ENCODE measurements at regions not wholly inside any gene's neighbourhood (a gene's known extent, or its start where the extent isn't known, plus 50 kb on each side); places are given as distances from the start of the nearest gene placed in this dataset.

GRCh38 chr1:60573726-60574409 is 500.3 kb upstream of the C1orf87 start:
- H3K4me3 ChIP-seq: no peak overlapping the region
- H3K9me3 ChIP-seq: no peaks in the 10 kb centered on the region
- H3K27me3 ChIP-seq: no peaks in the 10 kb centered on the region
- H3K36me3 ChIP-seq: no peaks in the 10 kb centered on the region
- no peak for DNase-seq

DNA sequence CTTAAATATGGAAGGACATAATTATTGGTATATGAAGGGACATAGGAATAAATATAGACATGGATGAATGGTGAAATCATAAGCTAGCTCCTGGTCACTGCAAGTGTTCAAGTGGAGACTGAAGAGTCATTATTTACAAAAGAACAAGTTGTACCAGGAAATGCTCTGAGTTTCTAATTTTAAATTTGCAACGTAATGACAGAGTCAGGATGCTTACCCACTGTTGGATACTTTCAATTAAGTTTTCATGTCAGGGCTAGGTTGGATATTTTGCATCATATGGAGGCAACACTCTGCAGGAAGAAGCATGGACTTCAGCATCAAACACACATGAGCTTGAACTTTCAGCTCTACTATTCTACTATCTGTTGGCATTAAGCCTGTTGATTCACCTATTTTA is 499.6 kb upstream of the C1orf87 start:
- H3K36me3 ChIP-seq: no peaks in the 10 kb centered on the region
- no peaks in the 10 kb centered on the region for H3K9me3 ChIP-seq
- no peak overlapping the region for H3K4me3 ChIP-seq
- DNase-seq: no peak
- H3K27me3 ChIP-seq: no peaks in the 10 kb centered on the region

- no peaks in the 10 kb centered on the region for H3K36me3 ChIP-seq
- no peaks in the 10 kb centered on the region for H3K9me3 ChIP-seq
- no peak for DNase-seq
- H3K27me3 ChIP-seq: no peaks in the 10 kb centered on the region
- H3K4me3 ChIP-seq: no peak overlapping the region
Observed at GRCh38 chr1:60572378-60572777, 498.8 kb upstream of the C1orf87 start.

DNA sequence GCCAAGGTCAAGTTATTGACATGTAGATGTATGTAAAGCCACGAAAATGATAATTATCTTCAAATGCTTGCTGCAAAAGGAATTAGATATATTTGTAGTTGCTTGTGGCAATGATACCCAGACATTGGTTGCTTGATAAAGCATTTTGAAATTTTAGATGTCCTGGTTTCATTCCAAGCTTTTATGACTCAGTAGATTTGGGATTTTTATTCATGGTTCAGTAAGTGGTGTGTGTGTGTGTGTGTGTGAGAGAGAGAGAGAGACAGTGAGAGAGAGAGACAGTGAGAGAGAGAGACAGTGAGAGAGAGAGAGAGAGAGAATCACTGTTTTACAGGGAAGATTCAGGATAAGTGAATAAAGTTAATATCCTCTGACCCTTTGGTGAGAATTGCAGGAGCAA is 498.2 kb upstream of the C1orf87 start:
- DNase-seq: no peak
- H3K36me3 ChIP-seq: no peaks in the 10 kb centered on the region
- no peaks in the 10 kb centered on the region for H3K27me3 ChIP-seq
- no peaks in the 10 kb centered on the region for H3K9me3 ChIP-seq
- no peak overlapping the region for H3K4me3 ChIP-seq

- no peak for DNase-seq
- H3K4me3 ChIP-seq: no peak overlapping the region
- H3K36me3 ChIP-seq: no peaks in the 10 kb centered on the region
- no peaks in the 10 kb centered on the region for H3K27me3 ChIP-seq
- H3K9me3 ChIP-seq: no peaks in the 10 kb centered on the region
Observed at GRCh38 chr1:60569189-60569588, 495.6 kb upstream of the C1orf87 start.

- Histone ChIP-seq H3K9me3 (no peaks in the 10 kb centered on the region), H3K4me3 (no peak overlapping the region), H3K27me3 (no peaks in the 10 kb centered on the region), H3K36me3 (no peaks in the 10 kb centered on the region)
- DNase-seq: no peak
Observed at GRCh38 chr1:60567256-60567655, 493.7 kb upstream of the C1orf87 start.

DNA sequence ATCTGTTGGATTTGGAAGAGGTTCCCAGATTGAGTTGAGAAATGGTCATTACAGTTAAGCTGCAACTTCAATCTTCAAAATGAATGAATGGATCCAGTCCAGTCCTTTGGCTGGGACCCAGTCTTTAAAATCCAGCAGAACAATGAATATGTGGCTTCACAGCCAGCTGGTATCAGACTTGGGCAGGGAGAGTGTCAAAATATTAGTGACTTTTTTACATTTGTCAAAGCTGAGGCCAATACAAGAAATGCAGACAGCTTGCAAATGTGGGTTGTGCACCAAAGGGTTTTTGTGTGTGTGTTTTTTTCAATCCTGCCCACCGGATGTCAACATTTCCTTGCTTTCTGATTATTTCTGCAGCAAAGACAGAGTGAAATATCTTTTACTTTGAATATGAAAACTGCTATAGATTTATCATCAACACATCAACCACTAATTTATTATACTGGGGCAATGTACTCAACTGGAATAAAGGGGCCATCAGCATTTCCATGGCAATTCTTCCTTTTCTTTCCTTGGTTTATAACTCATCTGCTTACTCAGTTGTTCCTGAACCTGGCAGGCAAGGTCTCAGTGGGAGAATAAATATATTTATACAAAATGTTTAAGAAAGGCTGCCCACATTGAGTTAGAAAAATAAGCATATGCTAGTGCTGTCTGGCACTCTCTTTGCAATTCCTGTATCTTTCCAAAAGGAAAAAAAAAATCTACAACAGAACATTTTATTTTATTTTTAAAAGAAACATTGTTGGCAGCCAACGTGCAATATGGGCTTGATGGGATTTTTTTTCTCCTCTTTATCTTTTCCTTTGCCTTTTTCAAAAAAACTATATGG is 491.6 kb upstream of the C1orf87 start:
- DNase-seq: no peak
- Histone ChIP-seq H3K27me3 (no peaks in the 10 kb centered on the region), H3K9me3 (no peaks in the 10 kb centered on the region), H3K4me3 (no peak overlapping the region), H3K36me3 (no peaks in the 10 kb centered on the region)

- Histone ChIP-seq H3K9me3 (no peaks in the 10 kb centered on the region), H3K27me3 (no peaks in the 10 kb centered on the region), H3K4me3 (no peak overlapping the region), H3K36me3 (no peaks in the 10 kb centered on the region)
- no peak for DNase-seq
Observed at GRCh38 chr1:60563777-60564535, 490.4 kb upstream of the C1orf87 start.

DNA sequence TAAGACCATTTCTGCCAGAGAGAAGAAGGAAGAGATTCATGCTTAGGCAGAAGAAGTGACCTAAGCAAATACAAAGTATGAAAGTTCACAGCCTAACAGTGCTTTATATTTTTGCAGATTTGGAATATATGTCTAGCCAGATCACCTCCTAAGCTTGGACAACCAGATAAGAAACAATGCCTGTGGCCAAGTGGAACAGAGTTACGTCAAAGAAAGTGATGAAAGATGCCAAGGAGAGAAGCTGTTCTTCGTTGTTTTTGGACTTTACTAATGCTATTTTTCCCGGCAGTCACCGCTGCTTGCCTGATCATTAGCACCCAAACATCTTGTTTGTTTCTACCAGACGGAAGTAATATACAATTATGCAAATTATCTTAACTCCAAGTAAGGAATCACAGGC is 489.2 kb upstream of the C1orf87 start:
- DNase-seq: no peak
- H3K36me3 ChIP-seq: no peaks in the 10 kb centered on the region
- H3K4me3 ChIP-seq: no peak overlapping the region
- H3K27me3 ChIP-seq: no peaks in the 10 kb centered on the region
- H3K9me3 ChIP-seq: no peaks in the 10 kb centered on the region

DNA sequence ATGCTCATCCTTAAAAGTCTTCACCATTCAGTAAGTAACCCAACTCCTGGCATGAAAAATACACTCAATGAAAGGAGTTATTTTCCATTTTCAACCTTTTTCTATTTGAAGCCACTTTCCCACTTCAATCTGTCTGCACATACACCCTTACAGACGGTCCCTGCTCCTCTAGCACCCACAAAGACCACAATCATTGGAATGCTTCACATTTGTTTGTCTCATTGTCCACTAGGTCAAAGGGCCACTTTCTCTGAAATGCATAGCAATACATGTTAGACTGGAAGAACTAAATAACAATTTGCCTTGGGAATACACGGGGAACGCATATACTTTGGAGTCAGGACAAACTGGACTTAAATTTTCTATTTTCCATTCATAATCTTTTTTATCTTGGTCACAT is 487.1 kb upstream of the C1orf87 start:
- H3K36me3 ChIP-seq: no peaks in the 10 kb centered on the region
- no peak for DNase-seq
- H3K27me3 ChIP-seq: no peaks in the 10 kb centered on the region
- H3K9me3 ChIP-seq: no peaks in the 10 kb centered on the region
- no peak overlapping the region for H3K4me3 ChIP-seq

GRCh38 chr1:60558236-60558635 is 484.7 kb upstream of the C1orf87 start:
- H3K27me3 ChIP-seq: no peaks in the 10 kb centered on the region
- H3K9me3 ChIP-seq: no peaks in the 10 kb centered on the region
- H3K4me3 ChIP-seq: no peak overlapping the region
- DNase-seq: no peak
- H3K36me3 ChIP-seq: no peaks in the 10 kb centered on the region

DNA sequence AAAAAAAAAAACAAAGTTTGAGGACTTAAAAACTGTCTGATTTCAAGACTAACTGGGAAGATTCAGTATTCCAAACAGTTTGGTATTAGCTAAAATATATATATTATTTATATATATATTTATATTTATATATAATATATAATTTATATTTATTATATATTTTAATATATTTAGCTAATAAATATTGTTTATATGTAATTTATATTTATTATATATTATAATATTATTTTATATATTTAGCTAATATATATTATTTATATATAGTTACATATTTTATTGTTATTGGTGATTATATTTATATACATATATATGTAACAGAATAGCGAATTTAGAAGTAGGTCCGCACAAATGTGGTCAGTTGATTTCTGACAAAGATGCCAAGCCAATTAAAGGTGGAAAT is 480.2 kb upstream of the C1orf87 start:
- no peak for DNase-seq
- Histone ChIP-seq H3K4me3 (no peak overlapping the region), H3K27me3 (no peaks in the 10 kb centered on the region), H3K36me3 (no peaks in the 10 kb centered on the region), H3K9me3 (no peaks in the 10 kb centered on the region)

DNA sequence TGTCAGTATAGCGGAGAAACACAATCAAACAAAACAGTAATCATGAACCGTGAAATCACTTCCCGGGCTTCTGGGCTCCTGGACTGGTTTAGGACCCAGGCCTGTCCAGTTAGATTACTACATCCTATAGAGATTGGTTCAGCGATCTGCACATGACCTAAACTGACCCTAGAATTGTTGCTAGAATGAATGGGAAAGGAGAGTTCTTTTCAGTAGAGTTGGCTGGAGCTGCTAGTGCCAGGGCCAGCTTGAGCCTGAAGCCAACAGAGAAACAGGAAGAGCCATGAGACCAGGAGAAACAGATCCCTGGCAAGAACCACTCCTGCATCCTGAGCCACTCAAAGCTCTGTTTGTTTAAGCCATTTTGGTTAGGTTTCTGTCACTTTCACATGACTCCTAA is 474.3 kb upstream of the C1orf87 start:
- no peak overlapping the region for H3K4me3 ChIP-seq
- no peak for DNase-seq
- no peaks in the 10 kb centered on the region for H3K27me3 ChIP-seq
- no peaks in the 10 kb centered on the region for H3K36me3 ChIP-seq
- no peaks in the 10 kb centered on the region for H3K9me3 ChIP-seq

- no peak for DNase-seq
- Histone ChIP-seq H3K27me3 (no peaks in the 10 kb centered on the region), H3K36me3 (no peaks in the 10 kb centered on the region), H3K9me3 (no peaks in the 10 kb centered on the region), H3K4me3 (no peak overlapping the region)
Observed at GRCh38 chr1:60541831-60542532, 468.4 kb upstream of the C1orf87 start.

GRCh38 chr1:60540141-60540540 is 466.6 kb upstream of the C1orf87 start:
- Histone ChIP-seq H3K27me3 (no peaks in the 10 kb centered on the region), H3K4me3 (no peak overlapping the region), H3K9me3 (no peaks in the 10 kb centered on the region), H3K36me3 (no peaks in the 10 kb centered on the region)
- no peak for DNase-seq

DNA sequence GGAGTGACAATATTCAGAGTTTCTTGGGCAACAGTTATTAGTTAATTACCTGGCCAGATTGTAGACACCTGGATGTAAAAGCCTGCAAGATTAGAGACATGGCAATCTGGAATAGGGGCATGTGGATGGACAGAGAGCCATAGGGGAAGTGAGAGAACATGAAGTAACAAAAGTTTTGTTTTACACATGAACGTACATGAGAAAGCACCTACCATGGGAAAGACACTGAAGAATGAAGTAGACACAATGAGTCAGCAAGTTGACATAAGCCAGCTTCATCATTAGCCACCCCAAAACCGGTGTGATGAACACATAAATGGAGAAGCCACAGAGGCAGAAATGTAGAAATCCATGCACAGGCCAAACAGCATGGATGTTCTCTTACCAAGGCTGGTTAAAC is 462.1 kb upstream of the C1orf87 start:
- DNase-seq: no peak
- Histone ChIP-seq H3K4me3 (no peak overlapping the region), H3K9me3 (no peaks in the 10 kb centered on the region), H3K27me3 (no peaks in the 10 kb centered on the region), H3K36me3 (no peaks in the 10 kb centered on the region)

DNA sequence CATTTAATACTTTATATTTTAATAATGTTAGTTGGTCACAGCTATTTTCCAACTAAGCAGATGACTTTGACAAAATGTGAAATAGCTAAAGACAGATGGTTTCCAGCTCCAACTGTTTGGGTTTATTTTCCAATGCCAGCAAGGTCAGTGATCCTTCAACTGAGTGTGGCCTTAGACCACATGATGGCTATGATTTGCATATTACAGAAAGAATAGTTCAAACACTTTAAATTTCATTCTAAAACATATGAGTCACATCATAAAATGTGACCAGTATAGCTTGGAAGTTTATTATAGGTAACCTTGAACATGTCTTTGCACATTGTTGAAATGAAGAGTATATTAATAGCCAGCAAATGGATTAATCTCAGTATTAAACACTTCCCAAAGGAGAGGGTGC is 454.0 kb upstream of the C1orf87 start:
- Histone ChIP-seq H3K36me3 (no peaks in the 10 kb centered on the region), H3K27me3 (no peaks in the 10 kb centered on the region), H3K4me3 (no peak overlapping the region), H3K9me3 (no peaks in the 10 kb centered on the region)
- DNase-seq: no peak

Data from MG63 (cell line).